NK-92 treated with Interleukin-12 subunit alpha and Interleukin-12 subunit beta, amount 100 ng/mL, for 24 hours (cell line): ENCODE measurements at regions not wholly inside any gene's neighbourhood (a gene's known extent, or its start where the extent isn't known, plus 50 kb on each side); places are given as distances from the start of the nearest gene placed in this dataset.
A peak's percentile ranks its signal among the peaks of the same experiment; 100 is the strongest.

Source experiments
- DNase-seq: peaks from one replicate; lab custom pipeline; 2025; lab: John Stamatoyannopoulos, UW

DNA sequence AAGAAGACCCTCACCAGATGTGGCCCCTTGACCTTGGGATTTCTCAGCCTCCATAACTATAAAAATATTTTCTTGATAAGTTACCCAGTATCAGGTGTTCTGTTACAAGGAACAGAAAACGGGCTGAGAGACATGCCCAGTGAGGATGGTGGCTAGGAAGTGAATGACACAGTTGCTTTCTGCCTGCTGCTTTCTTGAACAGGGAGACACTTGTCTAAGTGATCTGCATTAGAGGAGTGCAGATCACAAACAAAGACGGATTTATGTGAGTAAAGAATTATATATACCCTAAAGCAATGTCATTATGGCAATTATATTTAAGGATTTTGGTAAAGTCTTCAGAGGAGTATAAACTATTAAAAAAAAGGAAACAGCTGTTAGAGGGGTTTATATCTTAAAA lies 169.2 kb upstream of the AHR start:
- DNase-seq = no peak

DNA sequence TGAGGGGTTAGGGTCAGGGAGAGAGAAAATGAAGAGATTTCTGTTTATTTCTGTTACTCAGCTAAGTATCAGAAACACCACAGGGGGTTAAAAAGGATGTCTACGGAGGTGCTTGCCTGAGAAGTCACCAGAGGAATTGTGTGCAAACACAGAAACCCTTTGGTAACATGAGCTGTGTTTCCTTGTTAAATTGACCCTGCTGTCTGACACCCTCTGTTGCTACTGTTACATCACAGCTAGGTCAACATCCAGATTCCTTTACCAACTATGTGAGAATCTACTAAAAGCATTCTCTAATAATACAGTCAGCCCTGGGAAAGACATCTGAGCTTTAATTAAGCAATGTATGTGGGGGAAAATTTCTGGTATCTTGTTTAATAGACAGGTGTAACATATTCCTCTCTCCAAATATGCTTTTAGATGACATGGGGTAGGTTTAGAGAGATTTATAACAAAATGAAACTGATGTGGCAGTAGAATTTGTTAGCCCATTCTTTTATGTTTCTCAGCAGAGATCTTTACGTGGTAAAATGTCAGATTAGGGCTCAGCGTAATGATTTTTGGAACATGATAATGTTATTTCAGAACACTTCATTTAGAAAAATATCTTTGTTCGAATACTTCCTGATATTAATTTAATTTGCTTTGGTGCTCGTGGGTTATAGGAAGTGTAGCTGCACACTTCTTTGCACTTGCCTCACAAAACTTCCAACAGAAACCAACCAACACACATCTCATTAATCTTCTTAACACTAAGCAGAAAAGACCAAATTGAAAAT lies 168.0 kb upstream of the AHR start:
- no peak for DNase-seq

DNA sequence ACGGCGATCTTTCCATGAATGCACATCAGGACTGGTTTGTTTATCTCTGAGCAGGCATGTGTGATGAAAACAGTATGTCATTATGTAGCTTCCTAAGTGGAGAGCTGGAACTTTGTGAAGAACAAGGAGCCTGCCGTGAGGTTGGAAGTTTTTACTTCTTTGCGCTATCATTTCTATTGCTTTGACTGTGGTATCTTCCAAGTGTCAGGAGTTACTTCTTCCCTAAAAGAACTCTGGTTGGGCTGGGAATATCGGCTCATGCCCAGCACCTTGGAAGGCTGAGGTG lies 167.4 kb upstream of the AHR start:
- DNase-seq = no peak

DNA sequence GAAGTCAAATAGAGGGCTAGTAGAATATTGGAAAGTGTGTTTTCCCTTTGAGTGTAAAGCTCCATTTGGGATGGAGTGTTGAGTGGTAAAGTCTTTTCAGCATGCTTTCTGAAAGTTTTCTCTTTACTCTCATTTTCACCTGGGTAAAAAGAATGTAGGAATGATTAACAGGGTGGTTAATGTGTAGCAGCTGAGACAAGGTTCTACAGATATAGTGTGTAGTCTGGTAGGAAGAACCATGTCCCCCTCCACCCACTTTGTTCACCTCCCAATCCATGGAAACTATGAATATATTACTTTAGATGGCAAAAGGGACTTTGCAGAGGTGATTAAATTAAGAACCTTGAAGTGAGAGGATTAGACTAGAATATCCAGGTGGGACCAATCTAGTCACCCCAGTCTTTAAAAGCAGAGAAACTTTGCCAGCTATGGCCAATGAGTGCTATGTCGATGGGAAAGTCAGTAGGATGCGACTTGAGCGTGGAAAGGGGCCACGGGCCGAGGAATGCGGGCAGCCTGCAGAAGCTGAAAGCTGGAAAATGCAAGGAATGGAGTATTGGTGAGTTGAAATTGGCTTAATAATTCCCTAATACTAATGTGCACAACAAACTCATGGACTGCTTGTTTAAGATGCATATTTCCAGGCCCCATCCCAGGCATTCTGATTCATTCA lies 166.3 kb upstream of the AHR start:
- no peak for DNase-seq

DNA sequence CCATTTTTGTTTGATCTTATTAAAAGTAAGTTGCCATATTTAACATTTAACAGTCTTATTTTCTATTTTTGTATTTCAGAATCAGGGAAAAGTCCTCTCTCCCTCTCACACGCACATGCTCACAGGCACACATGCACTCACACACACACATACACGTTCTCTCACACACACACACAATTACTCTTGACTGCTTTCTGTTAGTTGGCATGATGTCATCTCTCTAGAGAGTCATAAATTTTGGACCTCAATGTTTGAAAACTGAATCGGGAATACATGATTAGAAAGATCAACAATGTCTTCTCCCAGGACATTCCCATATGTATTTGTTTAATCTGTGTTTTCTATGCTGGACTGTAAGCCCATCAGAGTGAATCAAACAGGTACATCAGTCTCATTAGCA lies 165.7 kb upstream of the AHR start:
- no peak for DNase-seq

DNA sequence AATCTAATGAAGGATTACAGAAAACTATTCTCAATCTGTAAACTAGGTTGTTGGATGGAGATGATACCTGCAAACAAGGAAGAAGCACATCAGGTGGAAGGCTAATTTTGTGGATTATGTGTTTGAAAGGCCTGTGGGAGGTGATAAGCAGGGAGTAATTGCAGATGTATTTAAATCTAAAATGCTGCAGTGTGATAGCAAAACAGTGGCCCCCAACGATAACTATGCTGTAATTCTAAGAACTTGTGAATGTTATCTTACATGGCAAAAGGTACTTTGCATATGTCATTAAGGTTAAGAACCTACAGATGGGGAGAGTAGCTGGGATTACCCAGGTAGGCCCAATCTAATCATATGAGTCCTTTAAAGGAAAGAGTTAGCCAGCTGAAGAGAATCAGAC lies 164.5 kb upstream of the AHR start:
- DNase-seq = no peak

DNA sequence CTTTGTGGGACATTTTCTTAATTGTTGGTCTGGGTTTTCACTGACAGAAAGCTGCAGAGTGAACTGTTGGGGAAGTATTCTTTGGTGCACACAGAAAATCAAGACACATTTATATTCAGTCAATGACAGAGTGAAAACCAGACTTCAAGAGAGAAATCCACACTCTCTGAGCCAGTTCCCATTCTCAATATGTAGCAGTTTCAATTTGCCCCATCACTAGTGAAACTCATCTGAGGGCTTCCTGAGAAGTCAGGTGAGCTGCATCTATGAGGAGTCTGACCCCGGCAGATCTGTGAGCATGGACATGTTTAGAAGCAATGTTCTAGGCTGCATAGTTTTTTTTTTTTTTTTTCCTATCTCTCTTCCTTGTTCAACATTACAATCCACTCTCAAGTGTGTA lies 163.7 kb upstream of the AHR start:
- no peak for DNase-seq

DNA sequence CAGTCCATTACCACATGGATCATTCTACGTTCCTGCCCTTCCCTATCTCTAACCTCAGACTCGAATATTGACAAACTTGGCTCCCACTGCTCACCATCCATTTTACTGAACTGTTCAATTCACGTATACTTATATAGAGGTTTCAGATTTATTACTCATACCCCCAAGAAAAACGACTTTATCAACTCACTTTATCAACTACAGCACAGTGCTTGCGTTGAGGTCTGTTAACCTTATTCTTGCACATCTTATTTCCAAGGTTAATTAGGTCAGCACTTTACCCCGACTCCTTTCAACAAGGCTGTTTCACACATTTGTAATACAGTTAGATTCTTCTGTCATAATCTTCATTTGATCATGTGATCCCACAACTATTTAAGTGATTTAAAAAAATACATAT lies 162.3 kb upstream of the AHR start:
- no peak for DNase-seq

DNA sequence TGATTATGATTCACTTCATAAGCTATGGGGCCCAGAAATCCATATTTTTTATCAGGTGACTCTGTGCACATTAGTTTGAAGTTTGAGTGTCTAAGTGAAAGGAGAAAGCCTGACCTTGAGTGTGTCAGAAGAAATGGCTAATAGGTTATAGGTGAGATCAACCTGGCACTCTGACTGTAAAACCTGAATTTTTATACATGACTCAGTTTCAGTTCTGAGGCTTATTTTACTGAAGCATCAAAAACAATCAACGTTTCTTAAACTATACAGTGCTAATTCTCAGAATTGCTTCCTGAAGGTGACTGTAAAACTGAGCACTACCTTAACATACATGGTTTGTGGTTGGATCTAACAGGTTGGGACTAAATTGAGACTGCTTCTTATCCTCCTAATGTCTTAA lies 159.4 kb upstream of the AHR start:
- DNase-seq = no peak

DNA sequence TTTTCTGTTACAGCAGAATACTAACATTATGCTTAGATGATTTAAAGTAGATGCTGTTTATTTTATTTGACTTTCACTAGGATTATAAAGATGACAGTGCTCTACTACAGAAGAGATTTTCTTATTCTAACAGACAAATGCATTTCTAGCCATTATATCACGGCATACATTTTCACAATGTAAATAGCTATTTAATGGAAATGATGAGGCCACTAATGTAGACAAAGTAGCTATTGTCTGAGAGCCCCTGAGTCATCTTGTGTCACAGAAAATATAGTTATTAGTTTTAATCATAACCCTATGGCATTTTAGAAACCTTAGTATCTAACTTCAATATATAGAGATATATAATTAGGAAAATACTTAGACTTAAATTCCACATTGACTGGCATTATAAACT lies 158.0 kb upstream of the AHR start:
- no peak for DNase-seq

DNA sequence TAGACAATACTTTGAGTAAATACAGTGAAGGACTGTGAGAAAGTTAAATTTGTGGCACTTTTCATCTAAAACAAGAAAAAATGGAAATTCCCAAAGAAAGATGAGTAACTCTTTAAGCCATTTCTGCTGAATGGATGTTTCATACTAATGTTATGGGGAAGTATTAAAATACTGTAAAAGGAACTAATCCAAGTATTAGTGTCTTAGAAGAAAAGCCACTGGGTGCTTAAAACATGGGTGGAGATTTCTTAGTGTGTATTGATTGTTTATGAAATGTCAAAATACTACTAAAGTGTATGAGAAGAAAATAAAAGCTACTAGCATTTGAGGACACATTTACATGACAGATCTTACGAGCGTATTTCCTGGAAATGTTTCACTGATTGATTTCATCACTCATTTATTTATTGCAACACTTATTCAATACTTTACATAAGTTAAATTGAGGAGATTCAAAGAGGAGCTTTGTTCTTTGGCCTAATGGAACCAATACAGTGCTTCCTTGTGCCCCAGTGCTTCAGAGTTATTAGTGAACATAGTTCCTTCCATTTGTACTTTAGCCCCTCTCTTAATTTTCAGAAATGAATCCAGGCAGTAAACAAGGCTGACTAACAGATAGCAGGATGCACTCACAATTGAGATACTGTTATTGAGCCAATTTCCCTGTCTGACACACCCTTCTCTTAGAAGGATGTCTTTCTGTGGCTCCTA lies 155.5 kb upstream of the AHR start:
- no peak for DNase-seq

DNA sequence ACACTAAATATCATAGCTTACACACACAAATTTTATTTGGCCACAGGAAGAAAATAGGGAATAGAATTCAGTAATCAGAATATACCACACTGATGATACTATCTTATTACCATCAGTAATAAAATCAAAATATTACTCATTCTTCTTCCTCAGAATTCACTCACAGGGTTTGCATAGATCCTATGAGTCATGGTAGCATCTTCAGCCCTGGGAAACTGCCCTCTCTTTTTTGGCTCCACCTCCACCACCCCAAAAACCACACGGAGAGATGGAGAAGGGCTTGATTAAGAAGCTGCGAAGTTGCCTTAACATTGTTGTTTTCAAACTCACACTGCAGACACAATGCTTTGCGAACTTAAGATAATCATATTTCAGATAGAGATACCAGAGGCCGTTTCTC lies 154.1 kb upstream of the AHR start:
- peak; percentile 16 for DNase-seq

DNA sequence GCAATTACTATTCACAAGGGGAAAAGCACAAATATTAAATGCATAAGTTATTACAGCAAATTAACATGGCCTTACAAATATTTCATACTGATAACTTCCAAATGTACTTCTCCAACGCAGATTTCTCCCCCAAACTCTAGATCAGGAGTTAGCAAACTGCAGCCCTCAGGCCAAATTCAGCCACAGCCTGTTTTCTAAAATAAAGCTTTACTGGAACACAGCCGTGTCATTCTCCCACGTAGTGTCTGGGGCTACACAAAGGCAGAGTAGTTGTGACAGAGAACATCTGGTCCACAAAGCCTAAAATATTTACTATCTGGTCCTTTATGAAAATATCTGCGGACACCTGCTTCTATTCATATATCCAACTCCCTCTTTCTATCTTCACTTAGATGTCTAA lies 151.8 kb upstream of the AHR start:
- DNase-seq = no peak

DNA sequence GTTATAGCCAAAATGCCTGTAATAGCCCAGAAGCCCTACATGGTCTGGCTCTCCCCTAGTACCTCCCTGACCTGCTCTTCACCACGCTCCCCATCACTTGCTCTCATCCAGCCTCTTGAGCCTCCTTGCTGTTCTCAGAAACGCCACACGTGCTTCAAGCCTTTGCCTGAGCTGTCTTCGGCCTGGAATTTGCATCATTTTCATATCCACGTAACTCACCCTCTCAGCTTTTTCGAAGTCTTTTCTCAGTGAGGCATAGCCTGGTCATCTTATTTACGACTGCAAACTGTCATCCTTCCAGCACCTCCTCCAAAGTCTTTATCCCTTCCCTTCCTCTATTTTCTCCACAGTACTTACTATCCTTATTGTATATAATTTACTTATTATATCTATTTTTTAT lies 151.0 kb upstream of the AHR start:
- DNase-seq = no peak

DNA sequence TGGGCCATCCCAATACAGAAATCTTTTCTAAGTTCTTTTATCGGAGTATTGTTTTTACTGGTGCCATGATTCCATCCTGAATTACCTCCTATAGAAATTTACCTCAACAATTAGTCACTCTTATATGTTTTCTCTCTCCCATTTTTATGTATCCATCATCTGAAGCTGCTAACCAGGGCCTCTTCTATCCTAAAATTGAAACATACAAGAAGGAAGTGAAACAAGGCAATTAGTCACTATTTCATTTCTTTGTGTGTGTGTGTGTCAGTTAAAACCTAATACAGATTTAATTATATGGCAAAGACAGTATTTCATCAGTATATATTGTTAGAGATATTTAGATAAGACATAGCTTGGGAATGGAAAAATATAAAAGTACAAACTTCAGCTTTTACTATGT lies 148.4 kb upstream of the AHR start:
- no peak for DNase-seq

DNA sequence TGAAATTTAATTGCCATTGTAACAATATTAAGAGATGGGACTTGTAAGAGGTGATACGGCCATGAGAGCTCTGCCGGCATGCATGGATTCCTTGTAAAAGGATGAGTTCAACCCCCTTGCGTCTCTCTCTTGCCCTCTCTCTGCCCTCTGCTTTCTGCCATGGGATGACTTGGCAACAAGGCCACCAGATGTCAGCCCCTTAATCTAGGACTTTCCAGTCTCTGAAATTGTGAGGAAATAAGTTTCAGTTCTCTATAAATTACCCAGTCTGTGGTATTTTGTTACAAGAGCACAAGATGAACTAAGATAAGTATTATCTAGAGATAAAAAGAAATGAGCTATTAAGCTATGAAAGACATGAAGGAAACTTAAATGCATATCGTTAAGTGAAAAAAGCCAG lies 145.7 kb upstream of the AHR start:
- no peak for DNase-seq

DNA sequence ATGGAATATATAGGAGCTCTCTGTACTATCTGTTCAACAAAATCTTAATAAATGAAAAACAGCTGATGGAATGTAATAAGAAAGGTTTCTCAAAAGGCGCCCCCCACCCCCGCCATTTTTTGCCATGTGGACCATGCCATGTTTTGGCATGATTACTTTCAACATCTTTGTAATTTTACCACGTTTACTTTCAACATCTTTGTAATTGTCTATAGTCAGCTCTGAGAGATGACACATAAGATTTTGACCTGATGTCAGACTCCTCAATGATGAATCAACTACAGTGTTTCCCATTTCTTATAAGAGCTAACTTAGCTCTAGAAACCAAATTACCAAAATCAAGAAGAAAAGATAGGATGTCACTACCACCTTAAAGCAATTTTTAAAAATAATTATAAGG lies 144.9 kb upstream of the AHR start:
- DNase-seq = no peak

DNA sequence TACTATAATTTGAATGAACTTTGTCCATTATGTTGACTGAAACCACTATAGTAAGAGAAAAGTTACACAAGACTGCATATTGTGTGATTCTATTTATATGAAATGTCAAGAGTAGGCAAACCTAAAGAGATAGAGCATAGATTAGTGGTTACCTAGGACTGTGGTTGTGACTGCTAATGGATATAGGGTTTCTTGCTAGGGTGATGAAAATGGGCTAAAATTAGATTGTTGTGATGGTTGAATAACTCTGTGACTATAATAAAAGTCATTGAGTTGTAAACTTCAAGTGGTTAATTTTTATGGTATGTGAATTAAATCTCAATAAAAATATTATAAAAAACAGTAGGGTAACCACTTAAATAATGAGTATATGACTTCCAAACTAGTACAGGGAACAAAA lies 142.9 kb upstream of the AHR start:
- no peak for DNase-seq

DNA sequence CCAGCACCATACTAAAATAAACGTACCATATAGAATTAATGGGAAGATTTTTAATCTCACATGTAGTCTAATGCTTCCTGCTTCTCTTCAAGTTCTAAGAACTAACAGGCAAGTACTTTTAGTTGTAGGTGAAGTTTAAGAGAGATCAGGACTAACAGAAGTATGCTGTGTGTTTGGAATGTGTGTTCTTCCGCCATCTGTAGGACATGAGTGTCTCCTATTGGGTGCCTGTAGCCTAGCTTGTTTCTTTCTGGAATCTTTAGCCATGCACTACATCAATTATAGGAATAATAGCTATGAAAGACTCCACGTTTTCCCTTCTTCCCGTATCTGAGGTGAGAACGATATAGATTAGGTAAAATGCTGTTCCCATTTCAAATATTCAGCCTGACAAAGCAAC lies 140.2 kb upstream of the AHR start:
- no peak for DNase-seq

DNA sequence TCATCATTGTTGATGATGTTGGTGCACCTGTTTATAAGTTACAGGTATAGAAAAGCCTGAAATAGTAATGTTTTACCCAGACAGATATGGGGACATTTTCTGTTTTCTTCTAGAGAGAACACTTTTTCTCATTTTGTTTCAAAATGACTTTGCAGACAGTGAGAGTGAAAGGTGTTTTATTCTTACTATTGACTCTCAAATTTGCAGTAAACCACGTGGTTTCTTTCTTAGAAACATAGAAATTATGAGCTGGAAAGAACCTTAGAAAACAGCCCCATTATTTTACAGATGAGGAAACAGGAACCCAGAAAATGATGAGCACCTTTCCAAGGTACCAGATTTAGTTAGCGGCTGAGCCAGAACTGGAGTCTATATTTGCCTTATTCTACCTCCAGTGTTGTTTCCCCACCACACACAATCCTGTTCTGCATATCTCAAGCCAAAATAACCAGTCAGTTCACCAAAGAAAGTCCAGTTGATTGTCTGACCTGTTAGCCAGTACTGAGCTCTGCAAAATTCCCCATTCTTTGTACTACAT lies 138.9 kb upstream of the AHR start:
- no peak for DNase-seq

DNA sequence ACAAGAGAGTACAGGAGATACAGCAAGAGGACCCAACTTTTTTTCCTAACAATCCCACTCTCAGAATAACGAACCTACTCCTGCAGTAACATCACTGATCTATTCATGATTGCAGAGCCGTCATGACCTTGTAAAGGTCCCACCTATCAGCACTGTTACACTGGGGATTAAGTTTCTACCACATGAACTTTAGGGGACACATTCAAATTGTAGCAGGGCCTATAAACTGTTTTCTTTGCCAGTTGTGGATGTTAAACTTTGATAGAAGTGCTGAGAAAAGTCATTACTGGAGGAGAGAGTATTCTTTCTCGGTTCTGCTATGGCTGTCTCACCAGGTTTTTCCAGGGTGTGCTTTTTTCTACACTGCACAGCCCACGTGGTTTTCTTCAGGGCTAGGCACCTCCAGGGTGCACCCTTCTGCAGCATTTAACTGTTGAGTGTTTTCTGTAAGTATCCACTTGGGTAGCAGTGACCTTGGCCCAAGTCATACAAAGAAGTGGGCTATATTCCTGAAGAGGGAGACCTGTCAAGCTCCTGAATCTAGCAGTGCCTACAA lies 131.6 kb upstream of the AHR start:
- no peak for DNase-seq

DNA sequence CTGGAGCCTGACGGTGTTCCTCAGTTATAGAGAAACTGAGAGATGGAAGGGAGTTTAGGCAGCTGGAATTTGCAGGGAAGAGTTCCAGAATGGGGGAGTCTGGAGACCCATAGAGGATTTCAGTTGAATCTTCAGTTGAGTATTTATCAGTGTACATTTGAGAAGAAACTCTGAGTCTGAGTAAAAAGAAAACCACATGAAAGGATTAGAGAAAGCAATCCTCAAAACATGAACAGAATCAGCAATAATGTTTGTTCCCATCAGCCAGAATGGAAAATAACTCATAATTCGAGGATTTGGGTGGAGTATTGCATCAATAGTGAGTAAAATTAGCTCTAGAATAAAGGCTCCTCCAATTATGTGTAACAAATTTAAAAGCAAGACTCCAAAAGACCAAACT lies 130.0 kb upstream of the AHR start:
- DNase-seq = no peak

DNA sequence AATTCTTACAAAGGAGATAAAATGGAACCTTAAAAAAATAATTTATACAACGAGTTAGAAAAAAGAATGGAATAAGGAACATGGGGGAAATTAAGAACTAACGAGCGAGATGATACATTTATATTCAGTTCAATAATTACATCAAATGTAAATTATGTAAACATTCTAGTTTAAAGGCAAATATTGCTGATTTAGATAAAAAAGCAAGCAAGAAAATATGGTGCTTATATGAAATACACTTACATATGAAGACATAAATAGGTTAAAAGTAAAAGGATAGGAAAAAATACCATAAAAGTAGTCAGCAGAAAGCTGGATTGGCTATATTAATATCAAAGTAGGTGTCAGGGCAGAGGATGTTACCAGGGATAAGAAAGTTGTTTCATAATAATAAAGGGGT lies 127.0 kb upstream of the AHR start:
- DNase-seq = no peak
